Keratinocyte (primary cell): ENCODE measurements at regions not wholly inside any gene's neighbourhood (a gene's known extent, or its start where the extent isn't known, plus 50 kb on each side); places are given as distances from the start of the nearest gene placed in this dataset.

ENCODE experiments used
- DNase-seq: peaks from one replicate; pipeline ENCODE4 v3.0.0-alpha.2; 2011; ENCODE audit warnings: low read depth, missing footprints, low spot score
- FAIRE-seq: peaks from 2 replicates; lab custom pipeline; 2011; peaks lifted over from hg19 to GRCh38; lab: Jason Lieb, UNC
- H2AFZ ChIP-seq: 2 replicates; pipeline ENCODE4 v1.6.0; 2012; ENCODE audit warnings: low read length, control low read depth, inconsistent platforms; ENCODE audit not compliant: control insufficient read depth
- H3K27ac ChIP-seq: 2 replicates; pipeline ENCODE4 v1.5.1; 2011; ENCODE audit warnings: low read length; ENCODE audit not compliant: control insufficient read depth, insufficient read depth
- H3K27me3 ChIP-seq: 3 replicates; pipeline ENCODE4 v1.6.0; 2011; ENCODE audit warnings: low read length; ENCODE audit not compliant: control insufficient read depth, insufficient read depth; ENCODE audit errors: extremely low read depth
- H3K36me3 ChIP-seq, 2 experiments: 2 replicates in 1 of 2; 3 replicates in 1 of 2; pipeline ENCODE4 v1.5.1; 2011; ENCODE audit warnings: low read length in 2 of 2, mild to moderate bottlenecking in 1 of 2; ENCODE audit not compliant: control insufficient read depth in 2 of 2, insufficient read depth in 2 of 2; ENCODE audit errors: extremely low read depth in 1 of 2
- H3K4me1 ChIP-seq: 3 replicates; pipeline ENCODE4 v1.5.1; 2011; ENCODE audit warnings: low read length; ENCODE audit not compliant: control insufficient read depth, insufficient read depth; ENCODE audit errors: extremely low read depth
- H3K4me2 ChIP-seq: 3 replicates; pipeline ENCODE4 v1.6.0; 2011; ENCODE audit warnings: low read depth, low read length; ENCODE audit not compliant: control insufficient read depth, insufficient read depth; ENCODE audit errors: extremely low read depth
- H3K4me3 ChIP-seq, 3 experiments: fragments of 200-600 bp in 1 of 3; sonication (generic) in 1 of 3; 2 replicates in 2 of 3; 3 replicates in 1 of 3; pipeline ENCODE4 v1.5.1; 2011 to 2016; ENCODE audit warnings: low read length in 3 of 3, mild to moderate bottlenecking in 3 of 3, control low read depth in 2 of 3, inconsistent platforms in 1 of 3, low read depth in 1 of 3, mixed read lengths in 1 of 3, mixed run types in 1 of 3, moderate library complexity in 1 of 3; ENCODE audit not compliant: control insufficient read depth in 2 of 3, insufficient read depth in 2 of 3; ENCODE audit errors: extremely low read depth in 1 of 3
- H3K79me2 ChIP-seq: 2 replicates; pipeline ENCODE4 v1.6.0; 2012; ENCODE audit warnings: low read length; ENCODE audit not compliant: control insufficient read depth, insufficient read depth
- H3K9ac ChIP-seq: 3 replicates; pipeline ENCODE4 v1.6.0; 2011; ENCODE audit warnings: low read length; ENCODE audit not compliant: control insufficient read depth, insufficient read depth; ENCODE audit errors: extremely low read depth
- H3K9me1 ChIP-seq: 3 replicates; pipeline ENCODE4 v1.6.0; 2011; ENCODE audit warnings: low read length; ENCODE audit not compliant: control insufficient read depth, insufficient read depth; ENCODE audit errors: extremely low read depth
- H3K9me3 ChIP-seq: 2 replicates; pipeline ENCODE4 v1.5.1; 2012; ENCODE audit warnings: low read depth, low read length; ENCODE audit not compliant: control insufficient read depth
- H4K20me1 ChIP-seq: 3 replicates; pipeline ENCODE4 v1.6.0; 2011; ENCODE audit warnings: low read length; ENCODE audit not compliant: control insufficient read depth, insufficient read depth; ENCODE audit errors: extremely low read depth
- EZH2 ChIP-seq: IDR thresholded peaks from one replicate; pipeline ENCODE4 v1.6.1; 2012; ENCODE audit warnings: inconsistent platforms, mild to moderate bottlenecking, low read length, moderate library complexity
- dilution Hi-C: fragments of 300-500 bp; cut with MboI; formaldehyde crosslinking; loops from one replicate; pipeline ENCODE4 v1.7.0; 2020; ENCODE audit warnings: low sequenced_read_pairs; ENCODE audit not compliant: extremely low pct_ligation_motif_present
- TF ChIP-seq, protein P1 (sequence below), 3 experiments: IDR thresholded peaks in 1 of 3; conservative IDR thresholded peaks in 1 of 3; optimal IDR thresholded peaks in 1 of 3; 2 replicates in 2 of 3; 3 replicates in 1 of 3; pipeline versions ENCODE3 to v1.5.1; 2011; ENCODE audit warnings: low read length in 3 of 3, mild to moderate bottlenecking in 3 of 3, moderate library complexity in 2 of 3, control low read depth in 1 of 3, inconsistent platforms in 1 of 3; ENCODE audit not compliant: insufficient read depth in 2 of 3; ENCODE audit errors: extremely low read depth in 1 of 3

DNA sequence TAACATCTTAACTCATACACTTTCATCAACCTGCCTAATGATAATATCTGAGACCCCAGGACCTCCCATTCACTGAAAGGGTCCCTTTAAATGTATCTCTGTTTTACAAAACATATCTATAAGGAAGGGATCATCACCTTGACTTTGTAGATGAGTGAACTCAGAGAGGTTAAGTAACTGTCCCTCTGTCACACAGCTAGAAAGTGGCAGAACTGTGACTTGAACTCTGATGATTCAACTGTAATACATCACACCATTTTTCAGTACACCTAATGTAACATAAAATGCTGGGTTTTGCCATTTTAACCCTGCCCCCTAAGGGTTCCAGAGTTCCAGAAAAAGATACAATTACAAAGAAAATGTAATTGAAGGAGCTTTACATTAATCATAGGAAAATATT is 234.6 kb downstream of the ZEB2 start:
- no peaks in the 10 kb centered on the region for H3K36me3 ChIP-seq
- dilution Hi-C loops, result no loop called here
- no peaks in the 10 kb centered on the region for H4K20me1 ChIP-seq
- no peaks in the 10 kb centered on the region for H3K9me1 ChIP-seq
- H3K27me3 ChIP-seq, result no peaks in the 10 kb centered on the region
- H3K27ac ChIP-seq, result no peak overlapping the region
- no peaks in the 10 kb centered on the region for H3K79me2 ChIP-seq
- FAIRE-seq, result no peak
- no peak overlapping the region for H3K4me3 ChIP-seq
- no peak for DNase-seq
- TF ChIP-seq EZH2, result no peak
- TF ChIP-seq, protein P1, sequence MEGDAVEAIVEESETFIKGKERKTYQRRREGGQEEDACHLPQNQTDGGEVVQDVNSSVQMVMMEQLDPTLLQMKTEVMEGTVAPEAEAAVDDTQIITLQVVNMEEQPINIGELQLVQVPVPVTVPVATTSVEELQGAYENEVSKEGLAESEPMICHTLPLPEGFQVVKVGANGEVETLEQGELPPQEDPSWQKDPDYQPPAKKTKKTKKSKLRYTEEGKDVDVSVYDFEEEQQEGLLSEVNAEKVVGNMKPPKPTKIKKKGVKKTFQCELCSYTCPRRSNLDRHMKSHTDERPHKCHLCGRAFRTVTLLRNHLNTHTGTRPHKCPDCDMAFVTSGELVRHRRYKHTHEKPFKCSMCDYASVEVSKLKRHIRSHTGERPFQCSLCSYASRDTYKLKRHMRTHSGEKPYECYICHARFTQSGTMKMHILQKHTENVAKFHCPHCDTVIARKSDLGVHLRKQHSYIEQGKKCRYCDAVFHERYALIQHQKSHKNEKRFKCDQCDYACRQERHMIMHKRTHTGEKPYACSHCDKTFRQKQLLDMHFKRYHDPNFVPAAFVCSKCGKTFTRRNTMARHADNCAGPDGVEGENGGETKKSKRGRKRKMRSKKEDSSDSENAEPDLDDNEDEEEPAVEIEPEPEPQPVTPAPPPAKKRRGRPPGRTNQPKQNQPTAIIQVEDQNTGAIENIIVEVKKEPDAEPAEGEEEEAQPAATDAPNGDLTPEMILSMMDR (optimal IDR thresholded peaks at IDR 0.05 in 1 of 3, IDR thresholded peaks at IDR 0.05 in 1 of 3, conservative IDR thresholded peaks at IDR 0.05 in 1 of 3; ENCODE audit: extremely low read depth in 1 of 3, insufficient read depth in 2 of 3, low read length in 3 of 3), result no peak
- H3K4me1 ChIP-seq, result no peaks in the 10 kb centered on the region
- no peaks in the 10 kb centered on the region for H3K9me3 ChIP-seq
- H3K9ac ChIP-seq, result no peak overlapping the region
- no peak overlapping the region for H2AFZ ChIP-seq
- no peak overlapping the region for H3K4me2 ChIP-seq

DNA sequence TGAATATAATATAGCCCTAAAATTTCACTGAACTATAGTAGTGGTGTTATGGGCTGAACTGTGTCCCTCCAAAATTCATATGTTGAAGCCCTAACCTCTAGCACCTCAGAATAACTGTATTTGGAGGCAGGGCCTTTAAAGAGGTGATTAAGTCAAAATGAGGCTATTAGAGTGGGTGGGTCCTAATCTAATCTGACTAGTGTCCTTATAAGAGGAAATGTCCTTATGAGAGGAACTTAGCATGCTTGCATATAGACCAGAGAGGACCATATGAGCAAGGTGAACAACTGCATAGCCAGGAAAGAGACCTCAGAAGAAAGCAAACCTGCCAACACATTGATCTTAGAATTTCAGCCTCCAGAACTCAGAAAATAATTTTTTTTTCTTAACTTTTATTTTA is 238.4 kb downstream of the ZEB2 start:
- TF ChIP-seq, protein P1 (optimal IDR thresholded peaks at IDR 0.05 in 1 of 3, IDR thresholded peaks at IDR 0.05 in 1 of 3, conservative IDR thresholded peaks at IDR 0.05 in 1 of 3; ENCODE audit: extremely low read depth in 1 of 3, insufficient read depth in 2 of 3, low read length in 3 of 3), result no peak
- no peak overlapping the region for H3K9ac ChIP-seq
- dilution Hi-C loops, result no loop called here

More for the DNA sequence above, 238.4 kb downstream of the ZEB2 start:
- DNase-seq (no peak), FAIRE-seq (no peak)
- no peaks in the 10 kb centered on the region for H3K9me3 ChIP-seq
- no peak overlapping the region for H3K4me2 ChIP-seq
- H3K27ac ChIP-seq, result no peak overlapping the region
- H3K4me3 ChIP-seq, result no peak overlapping the region
- no peaks in the 10 kb centered on the region for H3K79me2 ChIP-seq
- H2AFZ ChIP-seq, result no peak overlapping the region
- no peaks in the 10 kb centered on the region for H3K4me1 ChIP-seq
- H3K27me3 ChIP-seq, result no peaks in the 10 kb centered on the region
- H3K9me1 ChIP-seq, result no peaks in the 10 kb centered on the region
- no peaks in the 10 kb centered on the region for H3K36me3 ChIP-seq
- no peaks in the 10 kb centered on the region for H4K20me1 ChIP-seq
